ENCODE measurements at regions not wholly inside any gene's neighbourhood (a gene's known extent, or its start where the extent isn't known, plus 50 kb on each side); places are given as distances from the start of the nearest gene placed in this dataset.

DNA sequence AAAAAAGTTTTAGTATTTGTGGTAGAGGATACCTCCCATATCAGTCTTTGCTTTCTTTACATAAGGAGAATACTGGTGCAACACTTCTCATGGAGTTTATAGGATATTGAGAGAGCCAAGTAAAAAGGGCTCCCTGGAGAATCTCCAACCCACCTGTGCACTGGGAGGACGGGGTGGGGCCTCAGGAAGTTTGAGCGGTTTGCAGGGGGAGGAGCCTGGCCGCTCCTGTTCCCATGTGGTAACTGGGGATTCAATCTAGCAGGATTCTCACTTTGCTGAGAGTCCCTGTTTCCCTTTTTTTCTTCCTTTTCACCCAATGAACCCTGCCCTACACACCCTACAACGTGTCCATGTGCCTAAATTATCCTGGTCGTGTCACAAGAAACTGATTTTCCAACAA is 82.8 kb downstream of the APTX start:
- CTCF ChIA-PET (ENCODE audit: unreplicated experiment), result no interaction called here

More for the DNA sequence above, 82.8 kb downstream of the APTX start:
- H3K4me2 ChIP-seq (ENCODE audit: low read length), result no peak overlapping the region
- H4K20me1 ChIP-seq (ENCODE audit: insufficient read depth, low read length), result no peaks in the 10 kb centered on the region
- no peaks in the 10 kb centered on the region for H3K36me3 ChIP-seq (ENCODE audit: insufficient read depth, low read length)
- H2AFZ ChIP-seq (ENCODE audit: low read length), result no peak overlapping the region
- intact Hi-C loops (cut with micrococcal nuclease; ENCODE audit: unreplicated experiment), result no loop called here
- H3K9me2 ChIP-seq (ENCODE audit: insufficient read depth, low read length), result no peaks in the 10 kb centered on the region
- H3K9me3 ChIP-seq (ENCODE audit: low read length), result no peaks in the 10 kb centered on the region
- H3K79me2 ChIP-seq (ENCODE audit: insufficient read depth, low read depth, low read length), result no peaks in the 10 kb centered on the region
- POLR2A ChIA-PET, result interaction anchor here (0.7 kb wide), 2 partner anchors 34 to 121 kb away, joined by 3 to 11 read pairs; no protein-coding TSS in a partner anchor
- no peak overlapping the region for H3K27ac ChIP-seq (ENCODE audit: low read depth, low read length, poor library complexity, severe bottlenecking)
- no peak for TF ChIP-seq CTCF (conservative IDR thresholded peaks at IDR 0.05; ENCODE audit: low read length)
- no peak for TF ChIP-seq EZH2phosphoT487 (IDR thresholded peaks at IDR 0.05; ENCODE audit: borderline replicate concordance, low read depth, low read length)
- H3K4me1 ChIP-seq (ENCODE audit: insufficient read depth, low read length, poor library complexity, severe bottlenecking), result no peaks in the 10 kb centered on the region
- no peak overlapping the region for H3K4me3 ChIP-seq (ENCODE audit: low read depth, low read length, poor library complexity, severe bottlenecking)
- BruUV-seq (replicated peaks), result no TSS peak
- DNase-seq (ENCODE audit: low spot score), result no peak
